BLaER1 treated with 17β-estradiol and CSF1 and Interleukin-3, amounts not matched to agents 10 nM and 100 nM (cell line): ENCODE measurements at regions not wholly inside any gene's neighbourhood (a gene's known extent, or its start where the extent isn't known, plus 50 kb on each side); places are given as distances from the start of the nearest gene placed in this dataset.
A peak's percentile ranks its signal among the peaks of the same experiment; 100 is the strongest.

ENCODE experiments used
- H3K27ac ChIP-seq, 11 experiments: shearing (Covaris generic); formaldehyde crosslinking; 2 replicates each; pipeline ENCODE4 v1.8.1; 2022
- H3K27me3 ChIP-seq, 11 experiments: shearing (Covaris generic); formaldehyde crosslinking; 2 replicates each; pipeline ENCODE4 v1.8.1; 2022
- H3K36me3 ChIP-seq, 11 experiments: shearing (Covaris generic); formaldehyde crosslinking; 2 replicates each; pipeline ENCODE4 v1.8.1; 2022
- H3K4me1 ChIP-seq, 10 experiments: shearing (Covaris generic); formaldehyde crosslinking; 2 replicates each; pipeline ENCODE4 v1.8.1; 2022
- H3K4me2 ChIP-seq, 11 experiments: shearing (Covaris generic); formaldehyde crosslinking; 2 replicates each; pipeline ENCODE4 v1.8.1; 2022
- H3K4me3 ChIP-seq, 10 experiments: shearing (Covaris generic); formaldehyde crosslinking; 2 replicates each; pipeline ENCODE4 v1.8.1; 2022
- H3K9ac ChIP-seq, 11 experiments: shearing (Covaris generic); formaldehyde crosslinking; 2 replicates each; pipeline ENCODE4 v1.8.1; 2022
- H3K9me3 ChIP-seq, 11 experiments: shearing (Covaris generic); formaldehyde crosslinking; replicated peaks in 1 of 11; 2 replicates each; pipeline ENCODE4 v1.8.1; 2022
- H4K20me1 ChIP-seq, 11 experiments: shearing (Covaris generic); formaldehyde crosslinking; 2 replicates each; pipeline ENCODE4 v1.8.1; 2022
- Cebpa-rat ChIP-seq, 11 experiments: shearing (Covaris generic); IDR thresholded peaks; 2 replicates each; pipeline ENCODE4 v1.8.1; 2022

DNA sequence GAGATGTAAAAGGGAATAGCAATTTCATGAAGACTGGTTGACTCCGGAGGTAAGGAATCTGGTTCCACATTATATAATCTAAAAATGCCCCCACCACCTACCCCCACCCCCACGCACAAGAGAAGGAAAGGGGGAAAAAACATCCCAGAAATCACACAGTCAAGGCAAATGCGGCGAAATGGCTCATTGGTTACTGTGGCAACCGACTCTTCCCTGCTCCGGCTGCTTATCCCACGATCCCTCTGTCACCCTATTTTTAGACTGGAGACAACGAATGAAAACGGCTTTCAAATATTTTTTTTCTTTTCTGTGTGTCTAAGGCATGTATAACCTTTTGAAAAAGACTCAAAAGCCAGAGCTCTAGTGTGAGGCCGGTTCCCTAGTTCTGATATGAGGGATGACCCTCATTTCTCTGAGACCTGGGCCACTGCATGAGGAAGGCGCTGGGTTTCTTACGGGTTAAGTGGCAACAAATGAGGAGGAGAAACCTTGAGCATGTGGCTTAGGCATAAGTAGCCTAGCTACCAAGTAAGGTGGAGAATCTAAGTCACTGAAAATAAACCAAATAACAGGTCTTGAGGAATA is 148.3 kb upstream of the GRIN2B start:
- Histone ChIP-seq H3K4me2 (no peak overlapping the region), H3K36me3 (no peaks in the 10 kb centered on the region), H4K20me1 (no peaks in the 10 kb centered on the region), H3K27me3 (no peaks in the 10 kb centered on the region), H3K27ac (no peak overlapping the region), H3K4me1 (no peaks in the 10 kb centered on the region), H3K9ac (no peak overlapping the region), H3K9me3 (peaks cover 0 to 7% (median 0%) of the 10 kb centered on the region in 11 experiments; a peak in 1 of 22 replicates), H3K4me3 (no peak overlapping the region)
- TF ChIP-seq Cebpa-rat (IDR thresholded peaks at IDR 0.05), result no peak

DNA sequence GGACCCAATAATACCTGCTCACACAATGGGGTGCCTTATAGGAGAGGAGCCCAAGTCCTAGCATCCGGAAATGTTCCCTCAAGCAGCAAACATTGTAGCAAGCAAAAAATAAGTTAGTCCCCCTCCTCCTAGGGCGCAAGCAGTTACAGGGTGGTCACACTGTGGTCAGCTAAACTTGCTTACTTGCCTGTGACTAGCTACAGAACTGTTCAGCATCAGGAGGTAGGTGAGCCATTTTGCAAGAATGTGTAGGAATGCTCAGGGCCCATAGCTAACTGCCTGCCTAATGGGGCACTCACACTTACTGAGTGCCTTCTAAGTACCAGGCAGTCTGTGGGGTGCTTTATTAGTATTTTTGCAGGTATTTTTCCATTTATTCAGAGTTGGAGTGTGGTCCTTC is 154.6 kb upstream of the GRIN2B start:
- Histone ChIP-seq H3K27me3 (no peaks in the 10 kb centered on the region), H3K9ac (no peak overlapping the region), H3K27ac (no peak overlapping the region), H3K9me3 (no peaks in the 10 kb centered on the region; a peak in 1 of 22 replicates), H3K4me3 (no peak overlapping the region), H3K4me1 (no peaks in the 10 kb centered on the region), H3K4me2 (no peak overlapping the region), H4K20me1 (no peaks in the 10 kb centered on the region), H3K36me3 (no peaks in the 10 kb centered on the region)
- no peak for TF ChIP-seq Cebpa-rat (IDR thresholded peaks at IDR 0.05)

DNA sequence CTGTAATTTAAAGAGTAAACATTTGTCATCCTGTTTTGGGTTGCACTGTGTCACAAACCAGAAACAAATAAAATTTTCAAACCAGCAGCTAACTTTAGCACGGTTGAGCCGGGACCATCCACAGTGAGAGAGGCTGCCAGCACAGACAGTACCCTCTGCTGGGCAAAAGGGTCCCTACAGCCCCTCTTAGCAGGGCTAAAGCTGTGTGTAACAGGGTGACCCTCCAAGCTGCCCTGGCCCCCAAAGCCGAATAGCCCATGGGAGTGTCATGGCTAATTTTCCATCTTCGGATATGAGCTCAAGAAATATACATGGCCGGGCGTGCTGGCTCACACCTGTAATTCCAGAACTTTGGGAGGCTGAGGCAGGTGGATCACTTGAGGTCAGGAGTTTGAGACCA is 157.1 kb upstream of the GRIN2B start:
- Histone ChIP-seq H3K9ac (no peak overlapping the region), H3K4me2 (no peak overlapping the region)
- TF ChIP-seq Cebpa-rat (IDR thresholded peaks at IDR 0.05), result no peak

DNA sequence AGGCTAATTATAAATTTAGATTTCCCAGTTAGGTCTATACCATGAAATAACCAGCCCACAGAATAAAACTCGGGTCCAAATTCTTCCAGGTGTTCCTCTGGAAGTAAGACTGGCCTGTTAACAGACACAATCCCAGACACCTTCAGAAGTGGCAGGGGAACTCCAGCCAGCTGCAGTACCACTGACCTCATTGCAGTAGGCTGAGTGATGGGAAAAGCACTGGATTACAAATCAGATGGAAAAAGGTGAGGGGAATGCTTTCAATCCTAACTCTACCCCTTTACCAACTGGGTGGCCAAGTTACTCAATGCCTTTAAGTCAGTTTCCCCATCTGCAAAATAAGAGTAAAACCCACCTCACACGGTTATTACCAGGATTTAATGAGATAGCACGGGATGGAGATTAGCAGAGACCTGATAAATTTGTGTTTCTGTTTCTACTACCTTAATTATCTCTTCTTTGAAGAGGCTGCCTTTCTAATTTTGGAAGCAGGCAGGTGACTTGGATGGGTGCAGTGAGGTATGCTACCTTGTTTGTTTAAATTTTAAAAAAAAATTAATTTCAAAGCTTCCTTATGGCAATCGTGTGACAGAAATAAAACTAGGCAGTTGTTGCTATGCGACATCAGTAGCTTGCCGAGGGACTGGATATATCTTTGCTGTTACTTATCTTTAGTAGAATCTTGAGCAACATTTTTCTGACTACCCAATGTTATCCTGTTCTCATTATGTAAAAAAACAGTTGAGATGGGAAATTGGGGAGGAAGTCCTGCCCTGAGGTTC is 167.3 kb upstream of the GRIN2B start:
- peaks cover 0 to 13% (median 8%) of the 10 kb centered on the region in 10 experiments; a peak in 11 of 20 replicates for H3K4me1 ChIP-seq
- no peak overlapping the region for H3K9ac ChIP-seq
- no peaks in the 10 kb centered on the region for H3K36me3 ChIP-seq
- H4K20me1 ChIP-seq, result no peaks in the 10 kb centered on the region
- no peaks in the 10 kb centered on the region for H3K27me3 ChIP-seq
- H3K27ac ChIP-seq, result no peak overlapping the region
- H3K9me3 ChIP-seq, result peaks cover 0 to 18% (median 10%) of the 10 kb centered on the region in 11 experiments; a peak in 12 of 22 replicates
- TF ChIP-seq Cebpa-rat (IDR thresholded peaks at IDR 0.05), result no peak
- H3K4me3 ChIP-seq, result no peak overlapping the region
- H3K4me2 ChIP-seq, result no peak overlapping the region

More for the DNA sequence above, 157.1 kb upstream of the GRIN2B start:
- Histone ChIP-seq H3K27ac (no peak overlapping the region), H3K36me3 (no peaks in the 10 kb centered on the region), H3K27me3 (no peaks in the 10 kb centered on the region), H3K9me3 (peaks cover 0 to 6% (median 0%) of the 10 kb centered on the region in 11 experiments; a peak in 1 of 22 replicates), H3K4me1 (no peaks in the 10 kb centered on the region), H3K4me3 (no peak overlapping the region), H4K20me1 (no peaks in the 10 kb centered on the region)

DNA sequence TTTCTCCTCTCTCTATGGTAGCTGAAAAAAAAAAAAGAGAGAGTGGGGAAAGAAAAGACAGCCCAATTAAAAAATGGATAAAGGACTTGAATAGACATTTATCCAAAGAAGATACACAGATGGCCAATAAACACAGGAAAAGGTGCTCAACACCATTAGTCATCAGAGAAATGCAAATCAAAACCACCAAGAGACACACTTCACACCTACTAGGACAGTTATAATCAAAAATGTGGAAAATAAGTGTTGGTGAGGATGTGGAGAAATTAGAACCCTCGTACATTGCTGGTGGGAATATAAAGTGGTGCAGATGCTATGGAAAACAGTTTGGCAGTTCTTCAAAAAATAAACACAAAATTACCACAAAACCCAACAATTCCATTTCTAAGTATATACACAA is 172.4 kb upstream of the GRIN2B start:
- H3K36me3 ChIP-seq, result no peaks in the 10 kb centered on the region
- peak overlapping the region in 6 of 11 experiments; percentile 1 to 52 (median 42); a peak in 8 of 22 replicates for H3K4me2 ChIP-seq
- H3K4me1 ChIP-seq, result peaks cover 6 to 45% (median 32%) of the 10 kb centered on the region in 10 experiments; a peak in 19 of 20 replicates
- H3K9ac ChIP-seq, result no peak overlapping the region
- H3K9me3 ChIP-seq, result no peaks in the 10 kb centered on the region; a peak in 1 of 22 replicates
- H3K4me3 ChIP-seq, result no peak overlapping the region
- H4K20me1 ChIP-seq, result no peaks in the 10 kb centered on the region
- H3K27ac ChIP-seq, result no peak overlapping the region
- TF ChIP-seq Cebpa-rat (IDR thresholded peaks at IDR 0.05), result no peak
- H3K27me3 ChIP-seq, result no peaks in the 10 kb centered on the region

DNA sequence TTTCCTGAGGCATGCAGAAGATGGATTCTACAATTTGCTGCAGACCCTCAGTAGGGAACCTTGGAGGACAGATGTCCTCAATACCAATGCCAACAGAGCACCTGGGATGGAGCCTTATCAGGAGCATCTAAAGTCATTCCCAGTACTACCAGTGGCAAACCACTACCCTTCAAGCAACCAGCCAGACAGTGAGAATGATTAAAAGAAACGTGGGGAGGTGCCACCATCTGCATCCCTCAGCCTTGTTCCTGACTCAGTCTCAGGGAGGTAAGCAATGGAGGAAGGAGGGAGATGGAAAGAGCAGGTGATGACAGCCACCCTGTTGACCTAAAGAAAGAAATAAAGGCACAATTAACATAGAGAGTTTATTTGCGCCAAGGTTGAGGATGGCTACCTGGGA is 175.2 kb upstream of the GRIN2B start:
- no peaks in the 10 kb centered on the region for H4K20me1 ChIP-seq
- peaks cover 6 to 46% (median 32%) of the 10 kb centered on the region in 10 experiments; a peak in 19 of 20 replicates for H3K4me1 ChIP-seq
- H3K9ac ChIP-seq, result no peak overlapping the region
- H3K27me3 ChIP-seq, result no peaks in the 10 kb centered on the region
- H3K4me2 ChIP-seq, result peak overlapping the region; percentile 6 to 72 (median 58); a peak in 19 of 22 replicates
- no peak overlapping the region for H3K4me3 ChIP-seq
- H3K9me3 ChIP-seq, result no peaks in the 10 kb centered on the region; a peak in 1 of 22 replicates
- H3K36me3 ChIP-seq, result no peaks in the 10 kb centered on the region
- no peak for TF ChIP-seq Cebpa-rat (IDR thresholded peaks at IDR 0.05)
- peak overlapping the region in 6 of 11 experiments; percentile 1 to 51 (median 14); a peak in 10 of 22 replicates for H3K27ac ChIP-seq

DNA sequence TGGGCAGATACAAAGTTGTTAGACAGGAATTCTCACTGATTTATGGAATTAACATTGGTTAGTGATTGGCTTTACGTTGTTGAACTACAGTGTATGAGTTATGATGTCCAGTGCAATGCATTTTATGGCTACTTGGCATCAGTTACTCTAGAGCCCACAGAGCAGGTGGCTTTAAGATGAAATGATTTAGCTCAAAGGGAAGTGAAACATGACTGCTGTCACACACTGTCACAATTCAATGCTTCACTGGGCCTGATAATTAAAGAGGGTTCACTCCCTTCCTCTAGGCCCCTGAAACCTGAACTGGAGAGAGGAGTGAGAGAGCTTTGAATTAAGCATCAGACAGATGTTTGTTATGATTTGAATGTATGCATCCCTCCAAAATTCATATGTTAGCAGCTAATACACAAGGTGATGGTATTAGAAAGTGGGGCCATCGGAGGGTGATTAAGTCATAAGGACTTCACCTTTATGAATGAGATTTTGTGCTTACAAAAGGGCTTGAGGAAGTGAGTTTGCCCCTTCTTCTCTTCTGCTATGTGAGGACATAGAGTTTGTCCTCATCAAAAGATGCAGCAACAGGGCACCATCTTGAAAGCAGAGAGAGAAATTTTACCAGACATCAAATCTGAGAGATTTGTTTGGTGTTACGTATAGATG is 175.8 kb upstream of the GRIN2B start:
- Histone ChIP-seq H3K27ac (peak overlapping the region in 7 of 11 experiments; percentile 13 to 51 (median 46); a peak in 11 of 22 replicates), H4K20me1 (no peaks in the 10 kb centered on the region), H3K4me3 (no peak overlapping the region), H3K4me2 (peak overlapping the region in 10 of 11 experiments; percentile 6 to 72 (median 60); a peak in 17 of 22 replicates), H3K27me3 (no peaks in the 10 kb centered on the region), H3K36me3 (no peaks in the 10 kb centered on the region), H3K4me1 (peaks cover 6 to 46% (median 32%) of the 10 kb centered on the region in 10 experiments; a peak in 19 of 20 replicates), H3K9me3 (no peaks in the 10 kb centered on the region; a peak in 1 of 22 replicates), H3K9ac (peak overlapping the region in 1 of 11 experiments; percentile 13; a peak in 1 of 22 replicates)
- no peak for TF ChIP-seq Cebpa-rat (IDR thresholded peaks at IDR 0.05)

DNA sequence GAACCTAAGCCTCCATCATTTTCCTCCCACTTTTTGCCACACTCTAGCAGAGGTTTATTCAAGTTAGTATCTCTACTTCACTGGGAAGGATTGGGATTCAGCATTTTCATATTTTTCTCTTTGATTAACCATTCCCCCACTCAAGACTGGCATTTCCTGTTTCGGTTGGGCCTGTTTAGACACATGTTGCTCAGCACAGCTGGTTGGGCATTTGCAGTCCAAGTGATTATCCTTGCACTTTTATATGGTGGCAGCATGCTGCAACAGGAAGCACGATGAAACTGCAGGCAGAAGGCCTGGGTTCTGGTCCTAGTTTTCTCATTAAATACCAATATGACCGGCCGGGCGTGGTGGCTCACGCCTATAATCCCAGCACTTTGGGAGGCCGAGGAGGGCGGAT is 182.9 kb upstream of the GRIN2B start:
- no peaks in the 10 kb centered on the region for H3K36me3 ChIP-seq
- no peaks in the 10 kb centered on the region for H4K20me1 ChIP-seq
- no peak overlapping the region for H3K27ac ChIP-seq
- peak overlapping the region in 5 of 11 experiments; percentile 6 to 32 (median 28); a peak in 3 of 22 replicates for H3K4me2 ChIP-seq
- H3K27me3 ChIP-seq, result no peaks in the 10 kb centered on the region
- peaks cover 0 to 6% (median 2%) of the 10 kb centered on the region in 10 experiments; a peak in 5 of 20 replicates for H3K4me1 ChIP-seq
- H3K9ac ChIP-seq, result no peak overlapping the region
- no peak for TF ChIP-seq Cebpa-rat (IDR thresholded peaks at IDR 0.05)
- H3K9me3 ChIP-seq, result no peaks in the 10 kb centered on the region
- no peak overlapping the region for H3K4me3 ChIP-seq
